Upper lobe of left lung (tissue), 4 donors: ENCODE measurements at regions not wholly inside any gene's neighbourhood (a gene's known extent, or its start where the extent isn't known, plus 50 kb on each side); places are given as distances from the start of the nearest gene placed in this dataset.

Experiments used
- EP300 ChIP-seq, 4 donors: sonication (generic); formaldehyde crosslinking; IDR thresholded peaks; one replicate each; pipeline ENCODE4 v1.5.1; 2017; ENCODE audit warnings: antibody characterized with exemption in 4 of 4, control low read depth in 2 of 4
- POLR2A ChIP-seq, 4 donors: fragments of 450-650 bp; IDR thresholded peaks; one replicate each; pipeline ENCODE4 v1.5.1; 2016 to 2017; ENCODE audit warnings: antibody characterized with exemption in 4 of 4, mild to moderate bottlenecking in 2 of 4
- TF ChIP-seq, protein P1 (sequence below), 6 experiments: fragments of 450-650 bp in 4 of 6; fragments of 200-600 bp in 2 of 6; sonication (generic) in 2 of 6; IDR thresholded peaks; one replicate each; pipeline ENCODE4 v1.5.1; 2016 to 2019; ENCODE audit warnings: antibody characterized with exemption in 6 of 6

DNA sequence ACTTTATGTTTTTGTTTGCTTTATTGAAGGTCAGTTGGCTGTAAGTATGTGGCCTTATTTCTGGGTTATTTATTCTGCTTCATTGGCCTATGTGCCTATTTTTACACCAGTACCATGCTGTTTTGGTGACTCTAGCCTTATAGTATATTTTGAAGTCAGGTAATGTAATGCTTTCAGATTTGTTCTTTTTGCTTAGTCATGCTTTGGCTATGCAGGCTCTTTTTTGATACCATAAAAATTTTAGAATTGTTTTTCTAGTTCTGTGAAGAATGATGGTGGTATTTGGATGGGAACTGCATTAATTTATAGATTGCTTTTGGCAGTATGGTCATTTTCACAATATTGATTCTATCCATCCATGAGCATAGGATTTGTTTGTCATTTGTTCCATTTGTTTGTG is 63.5 kb upstream of the TTC14 start:
- TF ChIP-seq, protein P1, sequence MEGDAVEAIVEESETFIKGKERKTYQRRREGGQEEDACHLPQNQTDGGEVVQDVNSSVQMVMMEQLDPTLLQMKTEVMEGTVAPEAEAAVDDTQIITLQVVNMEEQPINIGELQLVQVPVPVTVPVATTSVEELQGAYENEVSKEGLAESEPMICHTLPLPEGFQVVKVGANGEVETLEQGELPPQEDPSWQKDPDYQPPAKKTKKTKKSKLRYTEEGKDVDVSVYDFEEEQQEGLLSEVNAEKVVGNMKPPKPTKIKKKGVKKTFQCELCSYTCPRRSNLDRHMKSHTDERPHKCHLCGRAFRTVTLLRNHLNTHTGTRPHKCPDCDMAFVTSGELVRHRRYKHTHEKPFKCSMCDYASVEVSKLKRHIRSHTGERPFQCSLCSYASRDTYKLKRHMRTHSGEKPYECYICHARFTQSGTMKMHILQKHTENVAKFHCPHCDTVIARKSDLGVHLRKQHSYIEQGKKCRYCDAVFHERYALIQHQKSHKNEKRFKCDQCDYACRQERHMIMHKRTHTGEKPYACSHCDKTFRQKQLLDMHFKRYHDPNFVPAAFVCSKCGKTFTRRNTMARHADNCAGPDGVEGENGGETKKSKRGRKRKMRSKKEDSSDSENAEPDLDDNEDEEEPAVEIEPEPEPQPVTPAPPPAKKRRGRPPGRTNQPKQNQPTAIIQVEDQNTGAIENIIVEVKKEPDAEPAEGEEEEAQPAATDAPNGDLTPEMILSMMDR (IDR thresholded peaks at IDR 0.05), result no peak
- TF ChIP-seq POLR2A (IDR thresholded peaks at IDR 0.05) (no peak), EP300 (IDR thresholded peaks at IDR 0.05) (no peak)
